Mucosa of descending colon (tissue), 3 donors: ENCODE measurements at regions not wholly inside any gene's neighbourhood (a gene's known extent, or its start where the extent isn't known, plus 50 kb on each side); places are given as distances from the start of the nearest gene placed in this dataset.

Experiments
- ATAC-seq: fragments of 200-7000 bp; cut with Tn5 transposase; one replicate; pipeline ENCODE4 v1.9.1; 2020; ENCODE audit warnings: mild to moderate bottlenecking, moderate library complexity
- DNase-seq, 3 donors: peaks; one replicate each; pipeline ENCODE4 v3.0.0-alpha.2; 2020
- H3K36me3 ChIP-seq: fragments of 200-600 bp; one replicate; pipeline ENCODE4 v1.8.0; 2021; ENCODE audit warnings: low read depth, mild to moderate bottlenecking
- H3K4me1 ChIP-seq: fragments of 200-600 bp; one replicate; pipeline ENCODE4 v1.8.0; 2021; ENCODE audit warnings: low read depth, mild to moderate bottlenecking
- H3K4me3 ChIP-seq: fragments of 200-600 bp; one replicate; pipeline ENCODE4 v1.8.0; 2021; ENCODE audit warnings: mild to moderate bottlenecking
- H3K9me3 ChIP-seq: fragments of 200-600 bp; one replicate; pipeline ENCODE4 v1.8.0; 2021; ENCODE audit warnings: mild to moderate bottlenecking
- CTCF ChIP-seq: fragments of 200-600 bp; IDR thresholded peaks from one replicate; pipeline ENCODE4 v1.8.0; 2022; ENCODE audit warnings: antibody characterized with exemption, mild to moderate bottlenecking
- intact Hi-C, 2 donors: fragments of 100-400 bp; cut with DNase I in 1 of 2; cut with micrococcal nuclease in 1 of 2; formaldehyde crosslinking; loops; one replicate each; pipeline versions ENCODE4 v1.11.0 to v1.11.1; 2022; cut with DNase I, micrococcal nuclease
- donor health status: DM: no; HTN: no; CAD: no; lungs with moderate emphysema.
- donor health status: DM: no; HTN: no; CAD: no.
- donor health status: DM: no; HTN: yes; CAD: no.

- Histone ChIP-seq H3K9me3 (no peaks in the 10 kb centered on the region), H3K36me3 (no peaks in the 10 kb centered on the region), H3K4me3 (no peak overlapping the region), H3K4me1 (no peaks in the 10 kb centered on the region)
- no peak for TF ChIP-seq CTCF
- intact Hi-C loops = no loop called here
- no peak for DNase-seq
- no peak for ATAC-seq
Measured at GRCh38 chr4:81860111-81860510, 388.4 kb upstream of the RASGEF1B start.

GRCh38 chr4:81854406-81854805 lies 382.7 kb upstream of the RASGEF1B start:
- no peak for ATAC-seq
- intact Hi-C loops = no loop called here
- Histone ChIP-seq H3K9me3 (peaks cover 5% of the 10 kb centered on the region), H3K4me1 (no peaks in the 10 kb centered on the region), H3K36me3 (no peaks in the 10 kb centered on the region), H3K4me3 (no peak overlapping the region)
- no peak for DNase-seq
- no peak for TF ChIP-seq CTCF

- no peaks in the 10 kb centered on the region for H3K36me3 ChIP-seq
- TF ChIP-seq CTCF = no peak
Measured at GRCh38 chr4:81852031-81852715, 380.5 kb upstream of the RASGEF1B start.

GRCh38 chr4:81850701-81851100 lies 379.0 kb upstream of the RASGEF1B start:
- Histone ChIP-seq H3K4me1 (no peaks in the 10 kb centered on the region), H3K4me3 (no peak overlapping the region), H3K36me3 (no peaks in the 10 kb centered on the region), H3K9me3 (peaks cover 5% of the 10 kb centered on the region)
- no peak for DNase-seq
- TF ChIP-seq CTCF = no peak
- ATAC-seq = no peak
- intact Hi-C loops = no loop called here

More at GRCh38 chr4:81852031-81852715, 380.5 kb upstream of the RASGEF1B start:
- no peaks in the 10 kb centered on the region for H3K4me1 ChIP-seq
- intact Hi-C loops = no loop called here
- no peak for DNase-seq
- no peak overlapping the region for H3K4me3 ChIP-seq
- ATAC-seq = no peak
- H3K9me3 ChIP-seq = peaks cover 5% of the 10 kb centered on the region

- no peaks in the 10 kb centered on the region for H3K36me3 ChIP-seq
- TF ChIP-seq CTCF = no peak
- H3K4me1 ChIP-seq = no peaks in the 10 kb centered on the region
- no peak overlapping the region for H3K4me3 ChIP-seq
- intact Hi-C loops = loop anchor here in 1 of 2 donors (5.0 kb wide), 1 partner anchor 378 kb away; no protein-coding TSS in a partner anchor
- no peak for ATAC-seq
- no peak for DNase-seq
- no peaks in the 10 kb centered on the region for H3K9me3 ChIP-seq
Measured at GRCh38 chr4:81845761-81846160, 374.1 kb upstream of the RASGEF1B start.
